Type B pancreatic cell (in vitro differentiated cells): ENCODE measurements at regions not wholly inside any gene's neighbourhood (a gene's known extent, or its start where the extent isn't known, plus 50 kb on each side); places are given as distances from the start of the nearest gene placed in this dataset.

Experiments used
- DNase-seq: peaks from one replicate; pipeline ENCODE4 v3.0.0; 2021; ENCODE audit warnings: mixed read lengths; ENCODE audit not compliant: unreplicated experiment; ENCODE audit errors: extremely low spot score
- H3K27ac Mint-ChIP-seq: 2 replicates; pipeline ENCODE4 v1.8.0; 2021; ENCODE audit warnings: mild to moderate bottlenecking, mixed read lengths
- H3K27me3 Mint-ChIP-seq: 2 replicates; pipeline ENCODE4 v1.8.0; 2021; ENCODE audit warnings: mixed read lengths
- H3K36me3 Mint-ChIP-seq: 2 replicates; pipeline ENCODE4 v1.8.0; 2021; ENCODE audit warnings: mixed read lengths
- H3K4me1 Mint-ChIP-seq: one replicate; pipeline ENCODE4 v1.8.0; 2021; ENCODE audit warnings: mixed read lengths; ENCODE audit not compliant: unreplicated experiment
- H3K4me3 Mint-ChIP-seq: 2 replicates; pipeline ENCODE4 v1.8.0; 2021; ENCODE audit warnings: mild to moderate bottlenecking, mixed read lengths
- H3K9me3 Mint-ChIP-seq: 2 replicates; pipeline ENCODE4 v1.8.0; 2021; ENCODE audit warnings: mixed read lengths
- TF ChIP-seq, protein P1 (sequence below): fragments of 200-600 bp; sonication (generic); conservative IDR thresholded peaks from 2 replicates; pipeline ENCODE4 v1.5.0; 2021; ENCODE audit warnings: antibody characterized with exemption, mild to moderate bottlenecking

DNA sequence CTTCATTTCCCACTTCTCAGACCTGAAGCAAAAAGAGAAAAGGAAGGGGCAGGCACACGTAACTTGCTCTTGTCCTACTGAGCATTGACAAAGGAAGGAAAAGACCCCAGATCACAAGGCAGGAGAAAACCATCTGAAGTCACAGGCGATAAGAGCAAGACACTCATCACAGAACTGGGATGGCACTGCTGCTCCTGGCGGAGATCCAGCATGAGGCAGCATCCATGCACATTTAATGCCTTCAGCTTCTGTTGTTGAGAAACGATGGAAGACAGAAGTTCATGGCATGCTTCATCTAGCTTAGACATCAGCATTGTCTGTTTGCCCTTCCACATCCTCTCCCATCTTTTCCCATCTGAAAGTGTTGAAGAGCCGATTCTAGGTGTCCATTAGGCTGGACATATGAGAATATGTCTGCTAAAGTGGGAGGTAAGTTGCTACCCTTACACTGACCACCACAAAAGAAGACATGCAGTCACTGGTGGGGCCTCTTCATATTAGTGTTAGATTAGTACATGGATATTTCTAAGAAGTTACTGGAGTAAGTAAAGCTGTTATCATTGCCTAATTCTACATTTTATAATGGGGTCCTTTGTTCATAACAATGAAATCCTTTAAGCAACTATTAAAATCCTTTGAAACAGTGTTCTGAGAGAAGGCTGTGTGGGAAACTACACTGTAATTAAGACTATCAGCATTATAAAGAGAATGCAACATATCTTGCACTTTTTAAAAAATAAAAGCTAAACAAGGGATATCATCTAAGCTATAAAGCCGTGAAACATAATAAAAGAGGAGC lies 618.5 kb downstream of the C6orf118 start:
- Mint-ChIP-seq H3K4me3 (no peak overlapping the region), H3K27ac (no peak overlapping the region), H3K27me3 (no peaks in the 10 kb centered on the region), H3K9me3 (no peaks in the 10 kb centered on the region), H3K4me1 (peaks cover 10% of the 10 kb centered on the region), H3K36me3 (no peaks in the 10 kb centered on the region)
- TF ChIP-seq, protein P1, sequence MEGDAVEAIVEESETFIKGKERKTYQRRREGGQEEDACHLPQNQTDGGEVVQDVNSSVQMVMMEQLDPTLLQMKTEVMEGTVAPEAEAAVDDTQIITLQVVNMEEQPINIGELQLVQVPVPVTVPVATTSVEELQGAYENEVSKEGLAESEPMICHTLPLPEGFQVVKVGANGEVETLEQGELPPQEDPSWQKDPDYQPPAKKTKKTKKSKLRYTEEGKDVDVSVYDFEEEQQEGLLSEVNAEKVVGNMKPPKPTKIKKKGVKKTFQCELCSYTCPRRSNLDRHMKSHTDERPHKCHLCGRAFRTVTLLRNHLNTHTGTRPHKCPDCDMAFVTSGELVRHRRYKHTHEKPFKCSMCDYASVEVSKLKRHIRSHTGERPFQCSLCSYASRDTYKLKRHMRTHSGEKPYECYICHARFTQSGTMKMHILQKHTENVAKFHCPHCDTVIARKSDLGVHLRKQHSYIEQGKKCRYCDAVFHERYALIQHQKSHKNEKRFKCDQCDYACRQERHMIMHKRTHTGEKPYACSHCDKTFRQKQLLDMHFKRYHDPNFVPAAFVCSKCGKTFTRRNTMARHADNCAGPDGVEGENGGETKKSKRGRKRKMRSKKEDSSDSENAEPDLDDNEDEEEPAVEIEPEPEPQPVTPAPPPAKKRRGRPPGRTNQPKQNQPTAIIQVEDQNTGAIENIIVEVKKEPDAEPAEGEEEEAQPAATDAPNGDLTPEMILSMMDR: no peak
- no peak for DNase-seq

- no peaks in the 10 kb centered on the region for H3K27me3 Mint-ChIP-seq
- no peak overlapping the region for H3K27ac Mint-ChIP-seq
- H3K4me3 Mint-ChIP-seq: no peak overlapping the region
- TF ChIP-seq, protein P1: no peak
- H3K4me1 Mint-ChIP-seq: peaks cover 10% of the 10 kb centered on the region
- no peaks in the 10 kb centered on the region for H3K36me3 Mint-ChIP-seq
- H3K9me3 Mint-ChIP-seq: no peaks in the 10 kb centered on the region
- DNase-seq: no peak
Observed at GRCh38 chr6:164690241-164690640, 619.2 kb downstream of the C6orf118 start.

DNA sequence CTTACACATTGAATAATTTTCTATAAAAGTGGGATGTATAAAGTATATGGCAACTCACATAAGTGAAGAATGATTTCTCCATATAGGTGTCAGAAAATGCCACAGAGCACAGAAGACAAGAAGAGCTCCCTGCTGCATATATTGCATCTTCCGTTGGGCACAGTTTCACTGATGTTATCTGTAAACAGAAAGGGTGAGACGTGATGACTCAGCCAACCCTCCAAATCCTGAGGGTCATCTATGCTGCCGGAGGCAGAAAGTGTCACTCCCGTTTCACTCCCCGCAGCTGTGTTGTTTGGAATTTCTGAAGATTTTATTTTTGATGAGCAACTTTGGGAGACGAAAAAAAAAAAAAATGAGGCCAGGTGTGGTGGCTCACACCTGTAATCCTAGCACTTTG lies 644.1 kb downstream of the C6orf118 start:
- no peaks in the 10 kb centered on the region for H3K36me3 Mint-ChIP-seq
- H3K27ac Mint-ChIP-seq: no peak overlapping the region
- no peak overlapping the region for H3K4me3 Mint-ChIP-seq
- no peaks in the 10 kb centered on the region for H3K4me1 Mint-ChIP-seq
- DNase-seq: no peak
- TF ChIP-seq, protein P1: no peak
- H3K27me3 Mint-ChIP-seq: no peaks in the 10 kb centered on the region
- H3K9me3 Mint-ChIP-seq: no peaks in the 10 kb centered on the region

DNA sequence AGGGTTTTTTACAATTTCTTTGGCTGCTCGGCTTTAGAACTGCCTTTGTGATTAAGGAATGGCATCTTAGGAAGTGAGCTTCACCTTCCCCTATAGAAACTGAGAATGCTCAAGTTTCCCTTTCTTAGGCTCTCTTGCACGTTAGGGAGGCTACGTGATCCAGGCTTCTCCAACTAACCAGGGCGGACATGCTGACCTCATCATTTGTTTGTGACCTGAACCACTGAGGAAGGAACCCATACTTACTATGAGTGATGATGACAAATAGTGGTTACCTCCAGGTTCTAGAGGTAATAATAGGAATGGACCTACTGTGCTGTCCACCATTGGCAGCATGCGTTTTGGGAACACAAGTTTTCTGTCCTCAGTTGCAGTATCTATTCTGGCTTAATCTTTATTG lies 645.8 kb downstream of the C6orf118 start:
- TF ChIP-seq, protein P1: no peak
- no peak for DNase-seq
- Mint-ChIP-seq H3K4me3 (no peak overlapping the region), H3K36me3 (no peaks in the 10 kb centered on the region), H3K27ac (no peak overlapping the region), H3K4me1 (no peaks in the 10 kb centered on the region), H3K27me3 (no peaks in the 10 kb centered on the region), H3K9me3 (no peaks in the 10 kb centered on the region)

DNA sequence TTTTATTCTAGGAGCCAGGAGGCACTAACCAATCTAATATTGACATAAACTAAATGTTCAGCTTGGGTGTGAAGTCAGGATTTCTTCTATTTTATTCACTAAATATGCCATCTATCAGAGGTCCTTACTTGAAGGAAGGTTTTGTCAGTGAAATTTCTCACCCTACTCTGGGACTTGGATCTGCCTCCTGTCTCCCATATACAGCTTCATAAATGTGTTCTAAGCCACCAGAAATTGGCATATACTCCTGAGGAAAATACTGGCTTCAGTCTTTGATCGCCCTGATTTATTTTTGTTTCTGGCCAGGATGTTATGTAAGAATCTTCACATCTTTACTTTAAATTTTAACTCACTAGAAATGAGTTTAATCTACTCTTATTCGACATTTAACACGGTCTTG lies 647.7 kb downstream of the C6orf118 start:
- no peaks in the 10 kb centered on the region for H3K36me3 Mint-ChIP-seq

More for the DNA sequence above, 647.7 kb downstream of the C6orf118 start:
- Mint-ChIP-seq H3K27me3 (no peaks in the 10 kb centered on the region), H3K4me3 (no peak overlapping the region), H3K9me3 (no peaks in the 10 kb centered on the region), H3K4me1 (no peaks in the 10 kb centered on the region), H3K27ac (no peak overlapping the region)
- DNase-seq: no peak
- TF ChIP-seq, protein P1: no peak
